SK-N-MC (cell line): ENCODE measurements at regions not wholly inside any gene's neighbourhood (a gene's known extent, or its start where the extent isn't known, plus 50 kb on each side); places are given as distances from the start of the nearest gene placed in this dataset.

Source experiments
- EZH2 ChIP-seq: fragments of 200-600 bp; sonication (generic); IDR thresholded peaks from one replicate; pipeline ENCODE4 v1.6.1; 2017; ENCODE audit warnings: antibody characterized with exemption
- POLR2AphosphoS5 ChIP-seq: IDR thresholded peaks from 2 replicates; pipeline ENCODE4 v1.6.1; 2012; ENCODE audit warnings: mild to moderate bottlenecking, low read depth, low read length, borderline replicate concordance

DNA sequence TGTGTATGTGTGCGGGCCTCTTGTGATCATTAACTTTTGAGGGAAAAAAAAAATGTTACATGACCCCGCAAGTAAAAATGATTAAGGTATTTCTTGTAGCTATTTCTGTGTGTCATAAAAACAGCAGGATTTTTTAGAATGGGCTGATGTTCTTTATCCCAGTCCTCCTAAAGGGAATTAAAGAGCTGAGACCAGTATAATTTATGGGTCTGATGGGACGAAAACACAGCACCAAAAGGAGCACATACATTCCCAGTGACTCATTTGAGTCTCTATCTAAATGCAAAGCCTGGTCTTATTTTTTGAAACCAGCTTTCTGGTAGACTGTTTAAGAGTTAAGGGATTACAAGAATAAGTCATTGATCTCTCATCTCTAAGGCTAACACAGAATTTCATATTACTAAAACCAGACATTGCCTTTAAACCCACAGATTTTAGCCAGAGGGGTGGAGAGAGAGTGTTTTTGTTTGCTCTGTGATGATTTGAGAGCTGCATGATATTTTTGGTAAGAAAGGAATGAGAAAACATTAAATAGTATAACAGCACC lies 342.3 kb upstream of the EPHA4 start:
- TF ChIP-seq POLR2AphosphoS5 (no peak), EZH2 (no peak)
